HPDE6-E6E7 (cell line): ENCODE measurements at regions not wholly inside any gene's neighbourhood (a gene's known extent, or its start where the extent isn't known, plus 50 kb on each side); places are given as distances from the start of the nearest gene placed in this dataset.

Experiments
- DNase-seq: peaks from one replicate; pipeline ENCODE4 v3.0.0; 2011; ENCODE audit warnings: missing footprints; ENCODE audit errors: extremely low spot score

DNA sequence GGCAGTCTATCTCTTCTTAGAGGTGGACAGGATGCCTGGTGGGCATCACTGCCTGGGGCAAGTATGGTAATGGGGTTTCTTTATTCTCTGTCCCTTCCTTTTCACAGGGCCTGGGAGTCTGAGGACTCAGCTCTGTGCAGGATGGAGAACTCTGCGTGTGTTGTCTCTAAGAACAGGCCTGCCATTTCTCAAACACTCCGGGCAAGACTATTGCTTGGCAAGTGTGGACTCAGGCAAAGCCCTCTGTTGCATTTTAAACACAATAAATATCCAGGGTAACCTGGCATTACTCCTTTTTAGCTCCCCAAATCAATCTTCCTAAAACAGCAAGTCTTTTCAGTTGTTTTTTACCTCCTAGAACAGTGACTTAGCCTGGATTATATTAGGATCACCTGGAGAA, 185.1 kb upstream of the ROPN1 start:
- no peak for DNase-seq

DNA sequence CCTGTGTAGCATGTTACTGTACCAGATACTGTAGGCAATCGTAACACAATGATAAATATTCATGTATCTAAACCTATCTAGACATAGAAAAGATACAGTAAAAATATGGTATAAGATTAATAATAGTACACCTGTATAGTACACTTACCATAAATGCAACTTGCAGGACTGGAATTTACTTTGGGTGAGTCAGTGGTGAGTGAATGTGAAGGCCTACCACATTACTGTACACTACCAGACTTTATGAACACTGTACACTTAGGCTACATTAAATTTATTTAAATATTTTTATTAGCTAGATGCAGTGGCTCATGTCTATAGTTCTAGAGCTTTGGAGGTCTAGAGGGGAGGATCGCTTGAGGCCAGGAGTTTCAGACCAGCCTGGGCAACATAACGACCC, 186.6 kb upstream of the ROPN1 start:
- DNase-seq, result no peak

DNA sequence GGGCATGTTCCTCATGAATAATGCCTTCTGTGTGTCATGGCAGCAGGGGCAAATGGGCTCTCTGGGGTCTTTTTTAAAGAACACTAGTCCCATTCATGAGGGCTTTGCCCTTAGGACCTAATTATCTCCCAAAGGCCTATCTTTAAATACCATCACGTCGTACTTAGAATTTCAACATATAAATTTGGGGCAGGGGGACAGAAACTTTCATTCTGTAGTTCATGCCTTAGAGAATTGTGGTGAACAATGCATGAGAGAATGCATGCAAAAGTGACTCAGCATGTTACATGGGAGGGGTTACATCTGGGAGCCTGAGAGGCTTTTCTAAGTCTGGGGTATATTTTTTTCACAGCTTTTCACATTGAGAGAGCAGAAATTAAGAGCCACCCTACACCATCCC, 208.5 kb upstream of the ROPN1 start:
- no peak for DNase-seq

DNA sequence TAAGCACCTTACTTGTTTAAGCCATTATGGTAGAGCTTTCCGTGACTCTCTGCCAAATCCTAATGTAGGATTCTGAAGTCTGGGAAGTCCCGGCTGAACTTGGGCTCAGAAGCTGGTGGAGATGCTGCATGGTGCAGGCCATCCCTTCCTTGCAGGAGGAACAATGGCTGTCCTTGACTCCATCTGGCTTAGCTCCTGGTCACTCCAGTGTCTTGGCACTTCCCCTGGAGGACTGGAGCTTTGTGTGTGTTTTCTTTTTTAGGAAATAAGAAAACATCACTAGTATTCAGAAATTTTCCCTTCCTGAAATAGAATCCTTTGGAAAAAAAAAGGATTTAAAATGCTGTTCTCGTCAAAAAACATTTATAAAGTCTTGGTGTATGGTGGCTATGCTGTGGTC, 209.3 kb upstream of the ROPN1 start:
- no peak for DNase-seq

GRCh38 chr3:124201786-124202185, 209.9 kb upstream of the ROPN1 start:
- DNase-seq, result no peak

DNA sequence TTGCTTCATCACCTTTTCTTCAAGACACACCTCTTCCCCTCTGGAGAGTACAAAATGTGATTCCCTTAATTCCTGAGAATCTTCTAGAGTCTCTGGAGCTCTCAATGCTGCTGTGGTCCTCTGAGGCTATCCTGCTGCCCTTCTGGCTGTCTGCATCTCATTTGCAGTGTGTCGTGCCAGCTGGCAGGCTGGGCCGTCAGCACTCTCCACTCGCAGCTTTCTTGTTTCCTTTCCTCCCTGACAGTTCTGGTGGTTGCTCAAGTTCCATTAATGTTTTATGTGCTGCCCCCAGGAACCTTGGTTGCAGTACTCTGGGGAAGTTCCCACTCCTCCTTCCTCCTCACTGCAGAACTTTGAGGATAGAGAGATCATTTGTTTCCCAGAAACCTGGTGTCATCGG, 210.8 kb upstream of the ROPN1 start:
- DNase-seq, result no peak

GRCh38 chr3:124203292-124203691, 211.4 kb upstream of the ROPN1 start:
- no peak for DNase-seq

DNA sequence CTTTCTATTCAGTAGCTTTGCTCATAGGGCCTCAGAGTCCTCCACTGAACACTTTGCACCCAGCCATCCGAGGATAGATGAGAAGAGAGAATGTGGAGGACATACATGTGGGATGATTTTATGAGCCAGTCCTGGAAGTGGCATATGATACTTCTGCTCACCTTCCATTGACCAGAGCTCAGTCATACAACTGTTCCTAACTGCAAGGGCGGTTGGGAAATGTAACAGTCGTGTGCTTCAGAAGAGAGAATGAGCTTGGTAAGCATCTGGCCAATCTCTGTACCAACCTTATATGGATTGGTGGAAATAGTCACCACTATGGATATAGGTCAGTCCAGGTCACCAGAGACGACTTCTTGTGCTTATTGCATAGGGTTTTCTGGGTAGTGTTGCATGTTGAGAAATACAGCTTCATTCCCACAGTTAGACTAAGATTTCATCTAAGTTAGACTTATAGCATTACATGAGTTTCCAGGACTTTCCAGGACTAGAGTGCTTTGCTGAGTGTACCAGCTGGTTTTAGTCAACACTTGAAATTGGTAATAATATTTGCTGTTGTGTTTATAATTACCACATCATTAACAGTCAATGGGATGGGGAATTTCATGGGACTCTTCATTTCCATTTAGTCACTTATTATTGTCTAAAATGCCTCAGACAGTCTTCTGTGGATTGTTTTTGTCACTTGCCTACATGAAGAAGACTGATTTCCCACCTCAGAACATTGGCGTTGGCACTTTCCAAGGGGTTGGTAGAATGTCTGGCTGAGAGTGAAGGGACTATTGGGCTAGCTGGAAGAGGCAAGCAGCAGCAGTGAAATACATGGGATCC, 214.5 kb upstream of the ROPN1 start:
- DNase-seq, result no peak

- DNase-seq, result no peak
These were observed 215.2 kb upstream of the ROPN1 start for GRCh38 chr3:124207077-124207476.

GRCh38 chr3:124207873-124208485, 216.1 kb upstream of the ROPN1 start:
- DNase-seq, result no peak

DNA sequence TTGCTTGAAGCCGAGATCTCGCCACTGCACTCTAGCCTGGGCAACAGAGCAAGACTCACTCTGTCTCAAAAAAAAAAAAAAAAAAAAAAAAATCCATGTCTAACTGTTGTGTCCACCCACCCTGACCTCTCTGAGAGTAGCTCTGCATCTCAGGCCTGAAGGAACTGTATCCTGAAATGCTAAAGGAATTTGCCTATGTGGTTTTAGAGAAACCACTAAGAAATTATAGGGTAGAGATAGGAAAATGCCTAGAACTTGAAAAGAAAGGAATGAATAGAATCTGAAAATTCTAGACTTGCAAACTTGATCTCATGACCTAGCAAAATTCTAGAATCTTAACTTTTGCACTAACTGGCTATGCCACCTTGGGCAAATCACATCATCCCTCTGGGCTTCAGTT, 217.5 kb upstream of the ROPN1 start:
- no peak for DNase-seq

DNA sequence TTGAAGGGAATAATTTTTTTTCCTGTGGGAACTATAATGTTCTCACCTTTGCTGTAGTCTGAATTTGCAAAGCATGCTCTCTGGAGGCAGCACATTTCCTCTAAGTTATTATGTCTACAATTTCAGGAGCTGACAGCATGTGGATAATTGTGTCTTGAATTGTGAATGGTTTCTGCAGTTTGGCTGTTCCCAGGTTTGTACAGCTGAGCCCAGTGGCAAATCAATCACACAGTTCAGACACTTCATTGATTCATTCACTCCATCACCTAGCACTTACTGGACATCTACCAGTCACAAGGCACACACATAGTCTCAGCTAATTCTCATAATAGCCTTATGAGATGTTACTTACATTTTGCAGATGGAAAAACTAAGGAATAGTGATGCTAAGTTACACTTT, 219.0 kb upstream of the ROPN1 start:
- DNase-seq, result no peak

DNA sequence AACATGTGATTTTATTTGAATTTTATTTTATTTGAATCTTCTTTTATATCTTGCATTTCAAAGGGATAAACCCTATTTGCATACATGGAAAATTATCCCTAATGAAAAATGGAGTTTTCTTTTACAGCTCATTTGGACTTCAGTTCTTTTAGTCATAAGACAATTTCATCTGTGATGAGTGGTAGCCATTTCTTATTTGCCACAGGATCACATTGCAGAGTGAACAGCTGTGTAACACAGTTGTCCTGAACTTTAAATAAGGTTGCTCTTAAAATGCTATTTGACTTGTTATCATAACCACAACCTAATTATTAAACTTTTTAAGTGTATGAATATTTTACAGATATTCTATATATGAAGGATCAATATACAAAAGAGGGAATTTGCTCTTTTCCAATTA, 221.7 kb upstream of the ROPN1 start:
- no peak for DNase-seq

- peak; percentile 12 for DNase-seq
These were observed 225.6 kb upstream of the ROPN1 start for GRCh38 chr3:124217542-124217941.

- DNase-seq, result no peak
These were observed 229.5 kb upstream of the ROPN1 start for GRCh38 chr3:124221422-124221821.

- no peak for DNase-seq
These were observed 231.9 kb upstream of the ROPN1 start for GRCh38 chr3:124223853-124224252.

- DNase-seq, result no peak
These were observed 235.3 kb upstream of the ROPN1 start for GRCh38 chr3:124227150-124227630.

DNA sequence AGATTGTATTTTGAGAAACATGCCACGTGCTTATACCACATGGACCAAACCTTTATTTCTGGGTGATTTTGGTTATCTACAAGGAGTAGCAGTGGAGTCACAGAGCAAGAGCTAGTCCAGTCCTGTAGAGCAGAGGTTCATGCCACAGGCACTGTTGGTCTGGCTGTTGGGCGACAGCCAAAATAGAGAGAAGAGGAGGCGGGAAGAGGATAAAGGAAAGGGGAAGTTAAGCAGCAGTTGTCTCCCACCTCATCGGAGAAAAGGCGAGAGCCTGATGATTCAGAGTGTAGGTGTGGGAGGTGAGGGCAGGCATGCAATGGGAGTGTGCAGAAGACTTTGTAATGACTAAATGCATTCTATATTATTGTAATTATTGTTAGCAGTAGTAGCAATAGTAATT, 237.5 kb upstream of the ROPN1 start:
- DNase-seq, result no peak

DNA sequence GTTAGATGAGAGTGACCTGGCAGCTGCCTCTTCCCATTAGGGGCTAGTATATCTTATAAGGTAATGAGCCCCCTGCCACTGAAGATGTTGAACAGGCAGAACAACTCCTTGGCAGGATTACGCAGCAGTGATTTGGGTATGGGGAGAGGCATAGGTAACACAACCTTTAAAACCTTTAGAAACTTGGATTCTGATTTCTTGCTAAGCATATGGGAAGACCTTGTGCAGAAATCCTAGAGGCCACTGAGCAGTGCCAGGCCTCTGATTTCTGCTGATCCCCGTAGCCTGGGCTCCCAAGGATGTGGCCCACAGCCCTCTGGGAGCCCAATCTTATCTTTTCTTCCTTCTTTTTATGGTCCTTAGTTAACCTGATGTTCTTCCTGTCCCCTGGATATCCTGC, 237.9 kb upstream of the ROPN1 start:
- DNase-seq, result no peak

DNA sequence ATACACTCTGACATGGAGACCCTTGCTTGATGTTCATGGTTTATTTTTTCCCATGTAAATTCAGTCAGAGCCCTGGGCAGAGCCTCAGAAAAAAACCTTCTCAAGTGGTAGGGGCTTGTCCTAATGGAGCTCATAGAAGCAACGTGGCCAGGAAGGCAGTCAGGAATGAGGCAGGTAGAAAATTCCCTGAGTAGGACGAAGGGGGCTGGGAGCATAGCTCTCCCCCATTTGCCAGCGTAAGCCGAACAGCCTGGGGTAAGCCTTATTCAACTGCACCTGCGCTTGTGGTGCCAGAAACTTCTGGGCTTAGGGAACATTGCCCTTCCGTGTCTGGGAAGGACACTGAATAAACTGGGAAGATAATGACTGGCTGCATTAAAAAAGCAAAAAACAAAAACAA, 238.5 kb upstream of the ROPN1 start:
- no peak for DNase-seq

- no peak for DNase-seq
These were observed 239.1 kb upstream of the ROPN1 start for GRCh38 chr3:124230998-124231397.

GRCh38 chr3:124234852-124235252, 242.9 kb upstream of the ROPN1 start:
- DNase-seq, result no peak

- no peak for DNase-seq
These were observed 243.5 kb upstream of the ROPN1 start for GRCh38 chr3:124235446-124235845.
